Activated T-cell treated with anti-CD3 and anti-CD28 coated beads, Interleukin-2, amount 50 U/mL, for 24 hours (primary cell): ENCODE measurements at regions not wholly inside any gene's neighbourhood (a gene's known extent, or its start where the extent isn't known, plus 50 kb on each side); places are given as distances from the start of the nearest gene placed in this dataset.
"Not testable (repeated sequence)": the region's sequence is repeated elsewhere in the genome, so short reads cannot be mapped to it uniquely, and the experiment has no call there.

Experiments
- DNase-seq: peaks from one replicate; pipeline ENCODE4 v3.0.0-alpha.2; 2020
- H3K27ac Mint-ChIP-seq: 2 replicates; pipeline ENCODE4 v1.8.0; 2020; ENCODE audit warnings: mild to moderate bottlenecking, mixed read lengths
- H3K27me3 Mint-ChIP-seq: 2 replicates; pipeline ENCODE4 v1.8.0; 2020; ENCODE audit warnings: mixed read lengths
- H3K36me3 Mint-ChIP-seq: 2 replicates; pipeline ENCODE4 v1.8.0; 2020; ENCODE audit warnings: low read depth, mixed read lengths
- H3K4me1 Mint-ChIP-seq: 2 replicates; pipeline ENCODE4 v1.8.0; 2020; ENCODE audit warnings: low read depth, mixed read lengths
- H3K4me3 Mint-ChIP-seq: 2 replicates; pipeline ENCODE4 v1.8.0; 2020; ENCODE audit warnings: mild to moderate bottlenecking, moderate library complexity, mixed read lengths
- H3K9me3 Mint-ChIP-seq: 2 replicates; pipeline ENCODE4 v1.8.0; 2020; ENCODE audit warnings: mixed read lengths

DNA sequence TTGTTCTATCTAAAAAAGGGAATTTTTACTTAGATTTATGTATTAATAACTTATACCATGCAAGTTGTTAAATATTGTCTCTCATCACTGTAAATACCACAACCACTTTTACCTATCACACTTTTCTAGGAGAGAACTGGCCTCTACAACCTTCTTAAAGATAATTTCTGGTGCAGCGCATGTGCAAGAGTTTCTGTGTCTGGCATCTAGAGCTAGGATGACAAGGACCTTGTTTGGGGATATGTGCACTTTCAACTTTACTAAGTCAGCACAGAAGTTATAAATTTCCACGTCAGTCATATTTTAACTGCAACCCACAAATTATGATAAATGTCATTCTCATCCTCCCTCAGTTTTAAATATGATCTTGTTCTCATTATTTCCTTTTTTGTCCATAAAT, 156.9 kb upstream of the ADCY1 start:
- Mint-ChIP-seq H3K27me3 (peaks cover 13% of the 10 kb centered on the region), H3K4me3 (no peak overlapping the region), H3K4me1 (peaks cover 8% of the 10 kb centered on the region), H3K9me3 (no peaks in the 10 kb centered on the region), H3K36me3 (no peaks in the 10 kb centered on the region), H3K27ac (no peak overlapping the region)
- DNase-seq, result no peak

GRCh38 chr7:45417735-45418134, 156.4 kb upstream of the ADCY1 start:
- no peak for DNase-seq
- peaks cover 8% of the 10 kb centered on the region for H3K4me1 Mint-ChIP-seq
- H3K27me3 Mint-ChIP-seq, result peaks cover 16% of the 10 kb centered on the region
- no peaks in the 10 kb centered on the region for H3K9me3 Mint-ChIP-seq
- H3K27ac Mint-ChIP-seq, result no peak overlapping the region
- H3K36me3 Mint-ChIP-seq, result no peaks in the 10 kb centered on the region
- no peak overlapping the region for H3K4me3 Mint-ChIP-seq

DNA sequence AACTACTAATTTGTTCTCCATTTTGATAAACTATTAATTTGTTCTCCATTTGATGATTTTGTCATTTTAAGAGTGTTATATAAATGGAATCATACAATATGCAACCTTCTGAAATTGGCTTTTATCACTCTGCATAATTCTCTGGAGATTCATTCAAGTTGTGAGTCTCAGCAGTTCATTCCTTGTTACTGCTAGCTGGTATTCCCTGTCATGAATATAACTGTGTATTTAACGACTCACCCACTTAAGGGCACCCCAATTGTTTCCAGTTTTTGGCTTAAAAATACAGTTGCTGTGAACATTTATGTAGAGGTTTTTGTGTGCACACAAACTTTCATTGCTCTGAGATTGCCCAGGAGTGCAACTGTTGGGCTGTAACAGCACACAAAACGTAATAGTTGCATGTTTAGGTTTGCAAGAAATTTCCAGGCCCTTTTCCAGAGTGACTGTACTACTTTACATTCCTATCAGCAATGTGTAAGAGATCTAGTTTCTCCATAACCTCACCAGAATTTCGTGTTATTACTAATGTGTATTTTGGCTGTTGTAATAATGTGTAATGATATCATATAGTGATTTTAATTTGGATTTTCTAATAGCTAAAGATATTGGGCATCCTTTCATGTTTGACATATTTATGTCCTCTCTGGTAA, 153.2 kb upstream of the ADCY1 start:
- no peak overlapping the region for H3K4me3 Mint-ChIP-seq
- H3K36me3 Mint-ChIP-seq, result no peaks in the 10 kb centered on the region
- peaks cover 8% of the 10 kb centered on the region for H3K4me1 Mint-ChIP-seq
- no peak for DNase-seq
- no peaks in the 10 kb centered on the region for H3K9me3 Mint-ChIP-seq
- peaks cover 36% of the 10 kb centered on the region for H3K27me3 Mint-ChIP-seq
- H3K27ac Mint-ChIP-seq, result no peak overlapping the region

DNA sequence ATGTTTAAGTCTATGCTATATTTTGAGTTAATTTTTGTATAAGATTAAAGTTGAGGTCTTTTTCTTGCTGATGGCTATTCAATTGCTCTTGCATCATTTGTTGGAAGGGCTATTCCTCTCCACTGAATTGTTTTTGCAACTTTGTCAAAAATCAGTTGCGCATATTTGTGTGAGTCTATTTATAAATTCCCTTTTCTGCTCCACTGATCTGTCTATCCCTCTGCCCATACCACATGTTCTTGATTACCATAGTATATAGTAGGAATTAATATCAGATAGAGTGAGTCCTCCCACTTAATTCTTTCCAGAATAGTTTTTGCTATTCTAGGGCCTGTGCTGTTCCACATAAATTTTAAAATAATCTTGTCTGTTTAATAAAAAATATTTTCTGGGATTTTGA, 152.4 kb upstream of the ADCY1 start:
- no peak for DNase-seq
- Mint-ChIP-seq H3K9me3 (no peaks in the 10 kb centered on the region), H3K4me3 (no peak overlapping the region), H3K27ac (no peak overlapping the region), H3K27me3 (peaks cover 40% of the 10 kb centered on the region), H3K4me1 (peaks cover 5% of the 10 kb centered on the region), H3K36me3 (no peaks in the 10 kb centered on the region)

DNA sequence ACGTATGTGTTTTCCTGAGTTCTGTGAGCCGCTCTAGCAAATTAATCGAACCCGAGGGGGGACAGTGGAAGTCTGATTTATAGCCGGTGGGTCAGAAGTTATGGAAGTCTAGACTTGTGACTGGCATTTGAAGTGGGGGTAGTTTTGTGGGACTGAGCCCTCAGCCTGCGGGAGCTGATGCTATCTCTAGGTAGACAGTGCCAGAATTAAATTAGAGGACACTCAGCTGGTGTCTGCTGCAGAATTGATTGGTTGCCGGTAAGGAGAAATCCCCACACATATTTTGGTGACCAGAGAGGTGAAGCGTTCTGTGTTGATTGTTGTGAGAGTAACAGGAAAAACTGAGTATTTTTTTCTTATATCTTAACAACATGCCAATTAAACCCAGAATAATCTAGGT, 143.8 kb upstream of the ADCY1 start:
- Mint-ChIP-seq H3K4me3 (no peak overlapping the region), H3K4me1 (peaks cover 2% of the 10 kb centered on the region)

GRCh38 chr7:45434167-45434784, 139.9 kb upstream of the ADCY1 start:
- Mint-ChIP-seq H3K36me3 (no peaks in the 10 kb centered on the region), H3K27ac (no peak overlapping the region), H3K4me3 (no peak overlapping the region), H3K27me3 (peaks cover 43% of the 10 kb centered on the region), H3K4me1 (no peaks in the 10 kb centered on the region), H3K9me3 (no peaks in the 10 kb centered on the region)
- DNase-seq, result no peak

More for the DNA sequence above, 143.8 kb upstream of the ADCY1 start:
- H3K27ac Mint-ChIP-seq, result no peak overlapping the region
- H3K27me3 Mint-ChIP-seq, result peaks cover 33% of the 10 kb centered on the region
- H3K36me3 Mint-ChIP-seq, result no peaks in the 10 kb centered on the region
- no peaks in the 10 kb centered on the region for H3K9me3 Mint-ChIP-seq
- DNase-seq, result no peak

GRCh38 chr7:45435131-45435530, 139.0 kb upstream of the ADCY1 start:
- peaks cover 48% of the 10 kb centered on the region for H3K27me3 Mint-ChIP-seq
- H3K4me3 Mint-ChIP-seq, result no peak overlapping the region
- no peak overlapping the region for H3K27ac Mint-ChIP-seq
- H3K4me1 Mint-ChIP-seq, result no peaks in the 10 kb centered on the region
- H3K9me3 Mint-ChIP-seq, result no peaks in the 10 kb centered on the region
- DNase-seq, result no peak
- H3K36me3 Mint-ChIP-seq, result no peaks in the 10 kb centered on the region

DNA sequence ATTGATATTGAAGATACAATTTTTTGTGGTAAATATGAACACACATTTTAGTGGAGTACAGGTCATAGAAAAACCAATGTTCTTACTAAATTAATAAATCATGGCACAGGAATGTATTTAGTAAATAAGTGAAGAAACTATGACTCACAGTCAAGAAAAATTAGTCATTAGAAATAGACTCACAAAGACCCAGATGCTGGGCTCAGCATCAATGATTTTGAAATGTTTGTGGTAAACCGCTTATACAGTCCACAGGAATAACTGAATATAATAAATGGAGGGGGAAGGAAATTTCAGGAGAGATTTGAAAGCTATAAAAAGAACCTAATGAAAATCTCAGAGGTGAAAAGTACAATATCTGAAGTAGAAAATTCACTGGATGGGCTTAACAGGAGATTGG, 138.3 kb upstream of the ADCY1 start:
- no peak for DNase-seq

DNA sequence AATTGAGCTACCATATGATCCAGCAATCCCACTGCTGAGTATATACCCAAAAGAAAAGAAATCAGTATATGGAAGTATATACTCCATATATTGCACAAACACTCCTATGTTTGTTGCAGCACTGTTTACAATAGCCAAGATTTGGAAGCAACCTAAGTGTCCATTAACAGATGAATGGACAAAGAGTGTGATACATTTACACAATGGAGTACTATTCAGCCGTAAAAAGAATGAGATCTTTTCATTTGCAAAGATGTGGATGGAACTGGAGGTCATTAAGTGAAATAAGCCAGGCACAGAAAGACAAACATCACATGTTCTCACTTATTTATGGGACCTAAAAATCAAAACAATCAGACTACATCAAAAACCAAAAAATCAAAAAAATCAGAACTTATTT, 133.4 kb upstream of the ADCY1 start:
- not testable (repeated sequence) for H3K27ac Mint-ChIP-seq, H3K9me3 Mint-ChIP-seq, DNase-seq, H3K4me3 Mint-ChIP-seq, H3K4me1 Mint-ChIP-seq, H3K36me3 Mint-ChIP-seq
- peaks cover 30% of the 10 kb centered on the region for H3K27me3 Mint-ChIP-seq

More for the DNA sequence above, 138.3 kb upstream of the ADCY1 start:
- no peak overlapping the region for H3K4me3 Mint-ChIP-seq
- peaks cover 49% of the 10 kb centered on the region for H3K27me3 Mint-ChIP-seq
- H3K36me3 Mint-ChIP-seq, result no peaks in the 10 kb centered on the region
- no peak overlapping the region for H3K27ac Mint-ChIP-seq
- no peaks in the 10 kb centered on the region for H3K9me3 Mint-ChIP-seq
- no peaks in the 10 kb centered on the region for H3K4me1 Mint-ChIP-seq

DNA sequence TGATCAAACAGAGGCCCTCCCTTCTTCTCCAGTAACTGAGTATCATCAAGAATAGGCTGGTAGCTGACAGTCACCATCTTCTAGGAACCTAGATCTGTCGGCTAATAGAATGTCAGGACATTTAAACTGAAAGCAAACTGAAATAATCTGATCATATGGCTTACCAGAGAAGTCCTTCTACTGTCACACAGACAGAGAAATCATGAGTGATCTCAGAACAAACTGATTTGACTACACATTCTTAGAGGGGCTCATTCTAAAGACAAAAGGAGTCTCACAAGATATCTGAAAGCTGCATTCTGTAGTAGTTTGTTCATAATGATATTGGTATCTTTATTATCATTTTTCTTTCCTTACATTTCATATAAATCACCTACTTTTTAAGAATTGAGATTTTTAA, 130.9 kb upstream of the ADCY1 start:
- H3K27ac Mint-ChIP-seq, result no peak overlapping the region
- H3K36me3 Mint-ChIP-seq, result no peaks in the 10 kb centered on the region
- no peaks in the 10 kb centered on the region for H3K9me3 Mint-ChIP-seq
- H3K4me1 Mint-ChIP-seq, result peaks cover 7% of the 10 kb centered on the region
- no peak for DNase-seq
- H3K4me3 Mint-ChIP-seq, result no peak overlapping the region
- peaks cover 18% of the 10 kb centered on the region for H3K27me3 Mint-ChIP-seq

GRCh38 chr7:45446195-45446944, 127.8 kb upstream of the ADCY1 start:
- DNase-seq, result no peak
- no peak overlapping the region for H3K4me3 Mint-ChIP-seq
- H3K9me3 Mint-ChIP-seq, result no peaks in the 10 kb centered on the region
- no peak overlapping the region for H3K27ac Mint-ChIP-seq
- peaks cover 7% of the 10 kb centered on the region for H3K4me1 Mint-ChIP-seq
- peaks cover 4% of the 10 kb centered on the region for H3K27me3 Mint-ChIP-seq
- H3K36me3 Mint-ChIP-seq, result no peaks in the 10 kb centered on the region

DNA sequence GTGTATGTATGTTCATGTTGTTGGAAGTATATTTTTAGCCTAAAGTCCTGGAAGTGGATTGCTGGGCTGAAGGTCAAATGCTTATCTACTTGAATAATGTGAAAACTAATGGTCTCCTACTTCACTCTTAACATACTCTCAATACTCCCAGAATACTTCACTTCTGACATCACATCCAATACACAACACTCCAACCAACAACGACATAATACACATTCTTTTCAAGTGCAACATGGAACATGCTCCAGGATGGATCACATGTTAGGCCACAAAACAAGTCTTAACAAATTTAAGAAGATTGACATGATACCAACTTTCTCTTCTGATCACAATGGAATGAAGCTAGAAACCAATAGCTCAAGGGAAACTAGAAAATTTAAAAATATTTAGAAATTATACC, 126.9 kb upstream of the ADCY1 start:
- no peak overlapping the region for H3K27ac Mint-ChIP-seq
- H3K9me3 Mint-ChIP-seq, result no peaks in the 10 kb centered on the region
- no peak for DNase-seq
- H3K4me3 Mint-ChIP-seq, result no peak overlapping the region
- H3K27me3 Mint-ChIP-seq, result peaks cover 6% of the 10 kb centered on the region
- H3K36me3 Mint-ChIP-seq, result no peaks in the 10 kb centered on the region
- peaks cover 7% of the 10 kb centered on the region for H3K4me1 Mint-ChIP-seq

GRCh38 chr7:45450571-45451204, 123.5 kb upstream of the ADCY1 start:
- H3K4me3 Mint-ChIP-seq, result no peak overlapping the region
- no peaks in the 10 kb centered on the region for H3K36me3 Mint-ChIP-seq
- no peaks in the 10 kb centered on the region for H3K9me3 Mint-ChIP-seq
- peaks cover 16% of the 10 kb centered on the region for H3K27me3 Mint-ChIP-seq
- H3K27ac Mint-ChIP-seq, result no peak overlapping the region
- DNase-seq, result no peak
- H3K4me1 Mint-ChIP-seq, result peaks cover 7% of the 10 kb centered on the region

- Mint-ChIP-seq H3K9me3 (no peaks in the 10 kb centered on the region), H3K36me3 (no peaks in the 10 kb centered on the region)
These were observed 122.7 kb upstream of the ADCY1 start for GRCh38 chr7:45451342-45452035.

More at GRCh38 chr7:45451342-45452035, 122.7 kb upstream of the ADCY1 start:
- no peak for DNase-seq
- peaks cover 18% of the 10 kb centered on the region for H3K27me3 Mint-ChIP-seq
- no peak overlapping the region for H3K27ac Mint-ChIP-seq
- no peak overlapping the region for H3K4me3 Mint-ChIP-seq
- H3K4me1 Mint-ChIP-seq, result peaks cover 2% of the 10 kb centered on the region
